ENCODE measurements at regions not wholly inside any gene's neighbourhood (a gene's known extent, or its start where the extent isn't known, plus 50 kb on each side); places are given as distances from the start of the nearest gene placed in this dataset.

GRCh38 chr12:46915082-46915481 lies 89.3 kb upstream of the SLC38A4 start:
- no peak for TF ChIP-seq CTCF (IDR thresholded peaks at IDR 0.05; ENCODE audit: low read depth, low read length)
- no peak for TF ChIP-seq EZH2phosphoT487 (IDR thresholded peaks at IDR 0.05; ENCODE audit: low read depth)
